D721Med (cell line): ENCODE measurements at regions not wholly inside any gene's neighbourhood (a gene's known extent, or its start where the extent isn't known, plus 50 kb on each side); places are given as distances from the start of the nearest gene placed in this dataset.

Source experiments
- DNase-seq: peaks from one replicate; pipeline ENCODE4 v3.0.0; 2011; ENCODE audit warnings: low spot score; ENCODE audit not compliant: insufficient read length
- FAIRE-seq: peaks from 2 replicates; lab custom pipeline; 2011; peaks lifted over from hg19 to GRCh38; lab: Jason Lieb, UNC
- CTCF ChIP-seq: IDR thresholded peaks from 2 replicates; pipeline ENCODE4 v1.5.1; 2012; ENCODE audit warnings: mild to moderate bottlenecking, control low read depth; ENCODE audit not compliant: insufficient read depth; ENCODE audit errors: missing control alignments

- TF ChIP-seq CTCF = no peak
- DNase-seq (no peak), FAIRE-seq (no peak)
Observed at GRCh38 chr2:207216457-207216856, 50.7 kb upstream of the KLF7 start.

- DNase-seq (no peak), FAIRE-seq (no peak)
- no peak for TF ChIP-seq CTCF
Observed at GRCh38 chr2:207217442-207217841, 51.7 kb upstream of the KLF7 start.

GRCh38 chr2:207219081-207219630 lies 53.4 kb upstream of the KLF7 start:
- no peak for TF ChIP-seq CTCF
- FAIRE-seq (no peak), DNase-seq (no peak)

- no peak for FAIRE-seq
- DNase-seq = no peak
- TF ChIP-seq CTCF = no peak
Observed at GRCh38 chr2:207219676-207220501, 54.1 kb upstream of the KLF7 start.

- TF ChIP-seq CTCF = no peak
- FAIRE-seq = no peak
Observed at GRCh38 chr2:207221731-207222130, 56.0 kb upstream of the KLF7 start.

GRCh38 chr2:207223051-207223450 lies 57.3 kb upstream of the KLF7 start:
- no peak for TF ChIP-seq CTCF
- FAIRE-seq (no peak), DNase-seq (no peak)

More at GRCh38 chr2:207221731-207222130, 56.0 kb upstream of the KLF7 start:
- DNase-seq = no peak

- TF ChIP-seq CTCF = no peak
- no peak for FAIRE-seq
- DNase-seq = no peak
Observed at GRCh38 chr2:207224381-207224780, 58.6 kb upstream of the KLF7 start.
